A673 (cell line): ENCODE measurements at regions not wholly inside any gene's neighbourhood (a gene's known extent, or its start where the extent isn't known, plus 50 kb on each side); places are given as distances from the start of the nearest gene placed in this dataset.
A peak's percentile ranks its signal among the peaks of the same experiment; 100 is the strongest.

Experiments
- BruUV-seq: library from RNA; stranded (reverse); fragments of 400-500 nt; replicated peaks from 2 replicates; lab custom pipeline; 2021; lab: Mats Ljungman, UMichigan
- CTCF ChIA-PET: fragments of 300-600 bp; sonication (Branson Sonifier 250); formaldehyde crosslinking; loops from one replicate; lab custom pipeline; 2022; ENCODE audit warnings: antibody characterized with exemption; lab: Charles Lee
- POLR2A ChIA-PET: fragments of 300-600 bp; sonication (Branson Sonifier 250); formaldehyde crosslinking; loops from one replicate; lab custom pipeline; 2022; ENCODE audit warnings: antibody characterized with exemption; ENCODE audit not compliant: low non-redundant PET; lab: Charles Lee
- DNase-seq: peaks from one replicate; pipeline ENCODE4 v3.0.0-alpha.2; 2015; ENCODE audit warnings: low spot score
- H3K27ac ChIP-seq: fragments of 200-600 bp; sonication (generic); 2 replicates; pipeline ENCODE4 v1.5.1; 2016; ENCODE audit warnings: mixed run types, low read depth, mild to moderate bottlenecking, mixed read lengths, antibody characterized with exemption, low read length; ENCODE audit not compliant: poor library complexity, severe bottlenecking
- H3K27me3 ChIP-seq: fragments of 200-600 bp; sonication (generic); replicated peaks from 2 replicates; pipeline ENCODE4 v1.6.1; 2017; ENCODE audit warnings: mixed run types, low read depth, mild to moderate bottlenecking, mixed read lengths, antibody characterized with exemption, low read length; ENCODE audit not compliant: insufficient read depth, poor library complexity
- H3K36me3 ChIP-seq: fragments of 200-600 bp; sonication (generic); 2 replicates; pipeline ENCODE4 v1.6.1; 2016; ENCODE audit warnings: mixed run types, mild to moderate bottlenecking, mixed read lengths, antibody characterized with exemption, low read length; ENCODE audit not compliant: insufficient read depth, poor library complexity, severe bottlenecking
- H3K4me1 ChIP-seq: fragments of 200-600 bp; sonication (generic); 2 replicates; pipeline ENCODE4 v1.6.1; 2017; ENCODE audit warnings: mixed run types, mild to moderate bottlenecking, mixed read lengths, antibody characterized with exemption, low read length; ENCODE audit not compliant: insufficient read depth, poor library complexity, severe bottlenecking
- H3K4me3 ChIP-seq: fragments of 200-600 bp; sonication (generic); 2 replicates; pipeline ENCODE4 v1.5.1; 2016; ENCODE audit warnings: low read depth, mixed run types, mild to moderate bottlenecking, mixed read lengths, low read length; ENCODE audit not compliant: poor library complexity, severe bottlenecking
- H3K9me3 ChIP-seq: fragments of 200-600 bp; sonication (generic); 2 replicates; pipeline ENCODE4 v1.6.1; 2016; ENCODE audit warnings: mixed run types, low read depth, mild to moderate bottlenecking, mixed read lengths, antibody characterized with exemption, low read length; ENCODE audit not compliant: poor library complexity, severe bottlenecking
- EZH2 ChIP-seq: fragments of 200-600 bp; sonication (generic); IDR thresholded peaks from 2 replicates; pipeline ENCODE4 v1.6.1; 2017; ENCODE audit warnings: borderline replicate concordance, low read depth, mild to moderate bottlenecking, mixed read lengths, antibody characterized with exemption, low read length; ENCODE audit not compliant: poor library complexity, severe bottlenecking
- intact Hi-C: fragments of 100-400 bp; cut with micrococcal nuclease; formaldehyde crosslinking; loops from one replicate; pipeline ENCODE4 v1.10.0; 2022; ENCODE audit not compliant: unreplicated experiment
- TF ChIP-seq, protein P1 (sequence below): fragments of 300-800, 200-600 bp; sonication (generic); conservative IDR thresholded peaks from 2 replicates; pipeline ENCODE4 v1.5.1; 2017; ENCODE audit warnings: low read depth, mild to moderate bottlenecking, antibody characterized with exemption, low read length, moderate library complexity, mixed read lengths

DNA sequence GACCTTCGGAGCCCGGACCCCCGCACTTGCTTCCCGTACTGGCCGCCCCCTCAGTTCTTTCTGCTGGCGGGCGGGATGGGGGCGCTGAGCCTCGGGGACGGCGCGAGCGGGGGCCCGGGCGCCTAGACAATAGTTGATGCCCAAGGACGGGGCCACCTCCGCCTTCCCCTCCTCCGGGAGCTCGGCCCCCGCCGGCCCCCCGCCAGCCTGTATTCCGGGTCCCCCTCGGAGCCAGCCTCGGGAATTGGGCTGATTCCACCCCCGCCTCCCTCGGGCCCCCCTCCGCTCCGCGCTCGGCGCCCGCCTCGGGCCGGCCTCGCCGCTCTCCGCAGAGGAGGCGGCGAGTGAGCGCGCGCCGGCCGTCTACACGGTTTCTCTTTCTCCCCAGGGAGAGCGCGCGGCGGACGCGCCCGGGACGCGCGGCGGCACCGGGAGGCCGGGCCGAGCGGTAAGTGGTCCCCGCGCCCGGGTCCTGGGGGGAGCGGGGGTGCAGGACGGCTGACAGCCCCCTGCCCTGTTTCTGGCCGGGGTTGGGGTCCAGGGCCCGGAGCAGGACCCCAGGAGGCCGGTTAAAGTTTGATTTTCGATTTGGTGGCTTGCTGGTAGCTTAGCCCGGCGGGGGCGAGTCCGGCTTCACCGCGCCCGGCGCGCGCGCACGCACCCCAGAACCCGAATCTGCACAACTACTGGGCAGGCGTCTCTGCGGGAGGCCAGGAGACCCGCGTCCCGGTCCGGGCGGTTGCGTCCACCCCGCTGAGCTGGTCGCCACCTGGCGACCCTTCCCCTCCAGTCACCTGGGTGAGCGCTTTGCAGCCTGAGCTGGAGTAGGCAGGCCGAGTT lies 413.7 kb downstream of the PCNX1 start:
- CTCF ChIA-PET = interaction anchor here (0.6 to 1.7 kb wide), 2 partner anchors 154 to 432 kb away, joined by 3 to 7 read pairs; no protein-coding TSS in a partner anchor
- peak; percentile 80 for DNase-seq
- BruUV-seq = no TSS peak

DNA sequence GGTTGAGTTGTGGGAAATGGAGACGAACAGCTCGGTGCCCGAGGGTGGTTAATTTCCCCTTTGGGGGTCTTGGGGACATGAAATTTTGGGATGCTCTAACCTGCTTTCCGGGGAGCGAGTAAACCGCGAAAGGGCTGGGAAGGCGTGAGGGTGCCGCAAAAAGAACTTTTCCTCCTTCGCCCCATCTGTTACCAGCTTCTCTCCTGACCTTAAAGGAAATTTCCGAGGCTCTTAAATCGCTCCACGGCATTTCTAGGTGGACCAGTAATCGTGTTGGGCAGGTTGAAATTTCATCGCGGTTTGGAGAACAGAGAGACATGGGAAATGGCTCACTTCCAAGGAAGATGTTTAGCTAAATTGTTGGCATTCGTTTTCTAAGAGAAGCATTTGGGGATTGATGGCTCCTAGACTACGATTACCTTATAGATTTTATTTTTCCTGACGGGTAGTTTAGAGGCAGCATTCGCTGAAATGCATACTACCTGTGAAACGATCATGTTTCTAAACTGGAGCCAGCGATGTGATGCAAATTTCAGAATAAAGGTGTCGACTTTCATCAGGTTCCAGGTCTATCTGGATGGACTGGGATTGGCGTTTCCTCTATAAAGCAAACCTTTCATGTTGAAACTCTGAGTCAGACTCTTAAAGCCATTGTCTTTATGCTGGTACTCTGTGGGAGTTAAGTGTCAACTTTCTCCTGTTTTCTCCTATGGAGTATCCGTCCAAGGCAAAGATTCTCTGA lies 414.5 kb downstream of the PCNX1 start:
- DNase-seq = peak; percentile 72
- BruUV-seq = no TSS peak
- peak overlapping the region; percentile 86 for H3K27ac ChIP-seq

More for the DNA sequence above, 413.7 kb downstream of the PCNX1 start:
- peaks cover 69% of the 10 kb centered on the region for H3K4me1 ChIP-seq
- no peaks in the 10 kb centered on the region for H3K27me3 ChIP-seq
- POLR2A ChIA-PET = interaction anchor here (0.8 kb wide), 1 partner anchor 95 kb away, joined by 3 read pairs; no protein-coding TSS in a partner anchor
- intact Hi-C loops = loop anchor here (2.0 to 10.0 kb wide), 7 partner anchors 86 to 534 kb away; no protein-coding TSS in a partner anchor
- H3K36me3 ChIP-seq = no peaks in the 10 kb centered on the region
- peak overlapping the region; percentile 72 for H3K4me3 ChIP-seq
- H3K27ac ChIP-seq = peak overlapping the region; percentile 86
- TF ChIP-seq, protein P1, sequence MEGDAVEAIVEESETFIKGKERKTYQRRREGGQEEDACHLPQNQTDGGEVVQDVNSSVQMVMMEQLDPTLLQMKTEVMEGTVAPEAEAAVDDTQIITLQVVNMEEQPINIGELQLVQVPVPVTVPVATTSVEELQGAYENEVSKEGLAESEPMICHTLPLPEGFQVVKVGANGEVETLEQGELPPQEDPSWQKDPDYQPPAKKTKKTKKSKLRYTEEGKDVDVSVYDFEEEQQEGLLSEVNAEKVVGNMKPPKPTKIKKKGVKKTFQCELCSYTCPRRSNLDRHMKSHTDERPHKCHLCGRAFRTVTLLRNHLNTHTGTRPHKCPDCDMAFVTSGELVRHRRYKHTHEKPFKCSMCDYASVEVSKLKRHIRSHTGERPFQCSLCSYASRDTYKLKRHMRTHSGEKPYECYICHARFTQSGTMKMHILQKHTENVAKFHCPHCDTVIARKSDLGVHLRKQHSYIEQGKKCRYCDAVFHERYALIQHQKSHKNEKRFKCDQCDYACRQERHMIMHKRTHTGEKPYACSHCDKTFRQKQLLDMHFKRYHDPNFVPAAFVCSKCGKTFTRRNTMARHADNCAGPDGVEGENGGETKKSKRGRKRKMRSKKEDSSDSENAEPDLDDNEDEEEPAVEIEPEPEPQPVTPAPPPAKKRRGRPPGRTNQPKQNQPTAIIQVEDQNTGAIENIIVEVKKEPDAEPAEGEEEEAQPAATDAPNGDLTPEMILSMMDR = no peak
- no peak for TF ChIP-seq EZH2
- H3K9me3 ChIP-seq = no peaks in the 10 kb centered on the region

More for the DNA sequence above, 414.5 kb downstream of the PCNX1 start:
- intact Hi-C loops = loop anchor here (2.0 to 10.0 kb wide), 7 partner anchors 86 to 533 kb away; no protein-coding TSS in a partner anchor
- ChIA-PET CTCF (interaction anchor here (0.6 to 1.7 kb wide), 3 partner anchors 82 to 431 kb away, joined by 3 to 7 read pairs (median 3); no protein-coding TSS in a partner anchor), POLR2A (interaction anchor here (0.8 kb wide), 1 partner anchor 94 kb away, joined by 3 read pairs; no protein-coding TSS in a partner anchor)
- peak overlapping the region; percentile 72 for H3K4me3 ChIP-seq
- no peaks in the 10 kb centered on the region for H3K9me3 ChIP-seq
- no peak for TF ChIP-seq EZH2
- TF ChIP-seq, protein P1 = no peak
- H3K27me3 ChIP-seq = no peaks in the 10 kb centered on the region
- no peaks in the 10 kb centered on the region for H3K36me3 ChIP-seq
- H3K4me1 ChIP-seq = peaks cover 63% of the 10 kb centered on the region
